ENCODE measurements at regions not wholly inside any gene's neighbourhood (a gene's known extent, or its start where the extent isn't known, plus 50 kb on each side); places are given as distances from the start of the nearest gene placed in this dataset.

DNA sequence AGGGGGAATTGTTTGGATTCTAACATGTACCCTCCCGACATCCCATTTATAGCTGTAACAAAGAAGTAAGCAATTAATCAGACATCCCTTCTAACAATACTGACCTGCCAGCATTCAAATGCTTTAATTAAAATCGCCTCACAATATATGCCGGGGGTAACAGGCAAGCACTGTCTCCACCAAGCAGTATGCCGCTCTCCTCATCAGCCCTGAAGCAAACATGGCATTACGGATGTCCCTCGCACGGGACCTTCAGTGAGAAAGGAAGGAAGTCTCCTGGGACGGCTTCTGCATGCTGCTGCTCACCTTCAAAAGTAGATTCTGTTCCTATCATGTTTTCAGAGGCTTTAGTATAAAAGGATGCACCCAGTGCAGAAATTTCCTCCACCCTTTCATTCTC lies 292.7 kb upstream of the POU3F3 start:
- no peaks in the 10 kb centered on the region for H3K9me3 ChIP-seq (ENCODE audit: low read length)
- H3K79me2 ChIP-seq (ENCODE audit: insufficient read depth, low read length): no peaks in the 10 kb centered on the region
- no peak overlapping the region for H2AFZ ChIP-seq (ENCODE audit: low read length)
- TF ChIP-seq CBFB (CRISPR knock-in tag; IDR thresholded peaks at IDR 0.05) (no peak), SALL2 (CRISPR knock-in tag; IDR thresholded peaks at IDR 0.05) (no peak), NFE2L1 (CRISPR knock-in tag; IDR thresholded peaks at IDR 0.05; ENCODE audit: borderline replicate concordance) (no peak), AKNA (CRISPR knock-in tag; IDR thresholded peaks at IDR 0.05; ENCODE audit: borderline replicate concordance) (no peak), NCOR1 (IDR thresholded peaks at IDR 0.05; ENCODE audit: borderline replicate concordance, low read length) (no peak), ZNF737 (CRISPR knock-in tag; IDR thresholded peaks at IDR 0.05; ENCODE audit: borderline replicate concordance) (no peak), GATAD2A (CRISPR knock-in tag; IDR thresholded peaks at IDR 0.05) (no peak), IKZF1 (IDR thresholded peaks at IDR 0.05) (no peak), ZHX2 (IDR thresholded peaks at IDR 0.05; ENCODE audit: low read depth) (no peak), ZHX2 (CRISPR knock-in tag; IDR thresholded peaks at IDR 0.05; ENCODE audit: borderline replicate concordance) (no peak), JDP2 (CRISPR knock-in tag; IDR thresholded peaks at IDR 0.05; ENCODE audit: borderline replicate concordance) (no peak)
- in situ Hi-C loops (cut with HindIII; ENCODE audit: extremely low pct_ligation_motif_present, low pct_unique_long_range_greater_than_20kb): no loop called here
- 6% methylated on average over 8 of the region's 8 CpGs for WGBS (ENCODE audit: low lambda C conversion rate)
- H3K4me1 ChIP-seq (ENCODE audit: insufficient read depth, low read length): no peaks in the 10 kb centered on the region
- ATAC-seq: no peak
- H3K27ac ChIP-seq (ENCODE audit: extremely low read length, insufficient read depth, low read length): no peak overlapping the region
- no peaks in the 10 kb centered on the region for H3K36me3 ChIP-seq (replicated peaks in 1 of 2; ENCODE audit: control insufficient read depth in 1 of 2, insufficient read depth in 2 of 2, low read length in 2 of 2)
- POLR2A ChIA-PET: no interaction called here
- peaks cover 0 to 25% of the 10 kb centered on the region in 2 experiments; a peak in 3 of 5 replicates for H3K27me3 ChIP-seq (ENCODE audit: control insufficient read depth in 1 of 2, insufficient read depth in 2 of 2, low read length in 2 of 2)
- H3K4me3 ChIP-seq (replicated peaks in 1 of 3; ENCODE audit: insufficient read depth in 1 of 3, low read depth in 2 of 3, low read length in 3 of 3): no peak overlapping the region
- intact Hi-C loops (cut with micrococcal nuclease; ENCODE audit: unreplicated experiment): no loop called here
- H4K20me1 ChIP-seq (ENCODE audit: insufficient read depth, low read length): no peaks in the 10 kb centered on the region
- no peak for DNase-seq (ENCODE audit: low spot score)
- no peak overlapping the region for H3K9ac ChIP-seq (ENCODE audit: insufficient read depth, low read depth, low read length)
- H3K4me2 ChIP-seq (ENCODE audit: low read depth, low read length): no peak overlapping the region
- no peak for FAIRE-seq
- CTCF ChIA-PET (ENCODE audit: low intra/inter-chr PET ratio, low total read pairs): no interaction called here
- no TSS peak for BruUV-seq (replicated peaks)

All from HepG2 (cell line).